ENCODE measurements at regions not wholly inside any gene's neighbourhood (a gene's known extent, or its start where the extent isn't known, plus 50 kb on each side); places are given as distances from the start of the nearest gene placed in this dataset.

GRCh38 chr7:156515911-156516790 is 124.4 kb upstream of the RNF32 start (continued):
- TF ChIP-seq TFDP2 (CRISPR knock-in tag; IDR thresholded peaks at IDR 0.05) = peak; percentile 30; the same call in 1 of the 2 replicates
- peak; percentile 4 for TF ChIP-seq ZNF18 (CRISPR knock-in tag; IDR thresholded peaks at IDR 0.05; ENCODE audit: insufficient replicate concordance)
- TF ChIP-seq CSRNP1 (CRISPR knock-in tag; IDR thresholded peaks at IDR 0.05) = no peak
- TF ChIP-seq TCF12 (IDR thresholded peaks at IDR 0.05) = no peak
- no peak for TF ChIP-seq TCF12 (CRISPR knock-in tag; IDR thresholded peaks at IDR 0.05)
- no peak for TF ChIP-seq CEBPB (IDR thresholded peaks at IDR 0.05; ENCODE audit: borderline replicate concordance, low read depth, low read length)
- TF ChIP-seq ARID4A (CRISPR knock-in tag; IDR thresholded peaks at IDR 0.05; ENCODE audit: borderline replicate concordance) = peak; percentile 51; the same call in 1 of the 2 replicates
- TF ChIP-seq ETV6 (CRISPR knock-in tag; conservative IDR thresholded peaks at IDR 0.05) = no peak
- TF ChIP-seq ZNF354B (CRISPR knock-in tag; IDR thresholded peaks at IDR 0.05) = no peak
- TF ChIP-seq REST (IDR thresholded peaks at IDR 0.05; ENCODE audit: borderline replicate concordance in 1 of 2, low read depth in 1 of 2, low read length in 2 of 2) = peak in 1 of 2 experiments; percentile 72; a peak in 2 of 4 replicates
- no peak for TF ChIP-seq PCBP2 (optimal IDR thresholded peaks at IDR 0.05; ENCODE audit: low read depth, low read length, poor library complexity, severe bottlenecking)

All from HepG2 (cell line).